COLO668 (cell line): ENCODE measurements at regions not wholly inside any gene's neighbourhood (a gene's known extent, or its start where the extent isn't known, plus 50 kb on each side); places are given as distances from the start of the nearest gene placed in this dataset.
"Not testable (repeated sequence)": the region's sequence is repeated elsewhere in the genome, so short reads cannot be mapped to it uniquely, and the experiment has no call there.

Source experiments
- DNase-seq: peaks from one replicate; lab custom pipeline; 2025; ENCODE audit not compliant: unreplicated experiment; lab: John Stamatoyannopoulos, UW

DNA sequence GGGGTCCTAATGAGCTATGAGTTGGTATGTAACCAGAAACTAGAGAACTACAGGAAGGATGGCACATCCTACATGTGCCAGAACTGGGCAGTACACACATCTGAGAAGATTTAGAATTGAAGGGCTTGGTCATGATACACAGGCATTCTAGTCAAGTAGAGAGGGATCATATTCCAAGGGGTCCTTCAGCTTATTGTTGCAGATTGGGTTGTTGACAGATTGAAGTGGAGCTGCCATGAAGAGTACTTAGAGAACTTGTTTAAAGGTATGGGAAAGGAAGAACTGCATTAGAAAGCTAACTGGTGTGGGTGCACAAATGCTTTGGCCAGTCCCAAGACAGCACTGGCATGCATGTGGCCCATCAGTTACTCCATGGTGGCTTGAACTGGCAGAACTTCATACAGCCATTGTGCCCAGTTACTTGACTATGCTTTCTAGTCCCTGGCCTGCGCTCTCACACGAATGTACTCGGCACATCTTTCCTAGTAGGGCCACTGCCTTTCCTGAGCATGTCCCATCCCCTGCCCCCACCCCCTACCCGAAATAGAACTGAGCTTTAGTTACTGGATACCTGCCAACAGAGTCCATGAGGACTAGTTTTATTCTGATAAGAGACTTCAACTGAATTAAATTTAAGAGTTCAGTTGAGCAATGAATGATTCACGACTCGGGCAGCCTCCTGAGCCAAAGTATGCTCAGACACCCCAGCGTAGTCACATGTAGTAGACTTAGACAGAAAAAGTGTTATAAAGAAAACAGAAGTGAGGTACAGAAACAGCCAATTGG lies 64.0 kb downstream of the CCNG2 start:
- DNase-seq, result no peak

DNA sequence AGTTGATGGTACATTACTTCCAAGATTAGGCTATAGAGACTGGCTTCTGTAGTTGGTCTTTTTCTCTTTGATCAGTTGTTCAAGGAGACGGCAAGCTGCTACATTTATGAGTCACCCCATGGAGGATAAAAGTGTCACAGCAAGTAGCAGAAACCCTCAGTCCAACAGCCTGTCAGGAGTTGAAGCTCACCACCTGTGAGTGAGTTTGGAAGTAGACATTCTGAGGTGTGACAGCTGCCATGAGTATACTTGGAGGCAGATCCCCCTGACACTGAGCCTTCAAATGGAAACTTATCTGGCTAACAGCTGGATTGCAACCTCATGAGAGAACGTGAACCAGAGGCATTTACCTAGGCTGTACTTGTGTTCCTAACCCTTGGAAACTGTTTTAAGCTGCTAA lies 68.0 kb downstream of the CCNG2 start:
- no peak for DNase-seq

DNA sequence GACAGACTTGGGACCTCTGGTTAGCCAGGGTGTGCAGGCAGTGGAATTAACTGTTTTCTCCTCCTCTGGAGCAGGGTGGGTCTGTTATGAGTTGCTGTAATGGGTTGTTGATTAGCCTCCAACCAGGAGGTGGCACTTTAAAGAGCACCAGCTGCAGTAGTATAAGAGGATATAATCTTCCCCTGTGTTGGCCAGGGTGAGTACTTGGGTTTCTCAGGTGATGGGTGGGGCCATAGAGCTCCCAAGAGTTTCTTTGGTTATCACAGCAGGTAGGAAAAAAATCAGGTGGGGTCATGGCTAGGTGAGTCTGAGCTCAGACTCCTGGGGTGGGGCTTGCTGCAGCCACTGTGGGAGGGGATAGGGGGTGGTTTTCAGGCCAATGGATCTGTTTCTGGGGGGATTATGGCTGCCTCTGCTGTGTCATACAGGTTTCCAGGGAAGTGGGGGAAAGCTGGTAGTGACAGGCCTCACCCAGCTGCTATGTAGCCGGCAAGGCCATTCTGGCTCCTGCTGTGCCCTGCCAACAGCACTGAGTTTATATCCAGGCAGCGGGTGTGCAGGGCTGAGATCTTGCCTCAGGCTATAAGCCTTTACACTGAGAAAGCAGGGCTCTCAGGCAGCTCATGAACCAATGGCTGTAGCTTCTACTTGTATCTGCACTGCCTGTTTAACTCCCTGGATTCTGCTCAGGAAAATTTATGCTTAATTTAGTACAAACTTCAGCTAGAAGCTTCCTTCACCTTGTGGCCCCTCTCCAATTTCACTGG lies 70.1 kb downstream of the CCNG2 start:
- no peak for DNase-seq

DNA sequence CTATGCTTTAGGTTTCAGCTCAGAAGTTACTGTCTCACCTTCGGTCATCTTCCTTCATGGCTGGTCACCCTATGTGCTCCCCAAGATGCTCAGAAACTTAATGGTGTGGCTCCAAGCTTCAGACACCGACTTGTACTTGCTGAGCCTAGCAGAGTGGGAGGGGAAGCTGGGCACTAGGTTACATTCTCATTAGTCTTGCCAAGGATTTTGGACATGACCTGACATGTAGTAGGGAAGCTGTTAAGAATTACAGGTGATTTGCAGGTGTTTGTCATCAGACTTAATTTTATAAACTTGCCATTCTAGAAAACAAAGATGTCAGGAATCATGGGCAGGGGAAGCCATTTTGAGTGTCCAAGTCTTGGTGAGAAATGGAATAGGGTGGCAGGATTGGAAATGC lies 72.4 kb downstream of the CCNG2 start:
- DNase-seq, result no peak

DNA sequence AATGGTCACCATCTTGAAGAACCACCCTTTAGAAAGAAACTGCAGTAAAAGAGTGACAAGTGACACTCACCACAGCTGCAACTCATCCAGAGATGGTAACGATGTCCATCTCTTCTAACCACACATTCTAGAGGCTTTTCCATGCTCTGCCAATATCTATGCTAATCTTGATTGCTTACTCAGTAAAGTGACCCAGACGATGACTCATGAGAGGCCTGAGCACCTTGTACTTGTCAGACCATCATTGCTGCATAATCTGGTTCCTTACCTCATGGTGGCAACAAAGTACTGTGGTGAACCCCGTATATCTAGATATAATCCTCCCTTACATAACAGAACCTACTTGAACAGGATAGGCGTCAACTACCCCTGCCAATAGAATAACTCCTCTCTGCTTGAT lies 75.6 kb downstream of the CCNG2 start:
- DNase-seq, result no peak

DNA sequence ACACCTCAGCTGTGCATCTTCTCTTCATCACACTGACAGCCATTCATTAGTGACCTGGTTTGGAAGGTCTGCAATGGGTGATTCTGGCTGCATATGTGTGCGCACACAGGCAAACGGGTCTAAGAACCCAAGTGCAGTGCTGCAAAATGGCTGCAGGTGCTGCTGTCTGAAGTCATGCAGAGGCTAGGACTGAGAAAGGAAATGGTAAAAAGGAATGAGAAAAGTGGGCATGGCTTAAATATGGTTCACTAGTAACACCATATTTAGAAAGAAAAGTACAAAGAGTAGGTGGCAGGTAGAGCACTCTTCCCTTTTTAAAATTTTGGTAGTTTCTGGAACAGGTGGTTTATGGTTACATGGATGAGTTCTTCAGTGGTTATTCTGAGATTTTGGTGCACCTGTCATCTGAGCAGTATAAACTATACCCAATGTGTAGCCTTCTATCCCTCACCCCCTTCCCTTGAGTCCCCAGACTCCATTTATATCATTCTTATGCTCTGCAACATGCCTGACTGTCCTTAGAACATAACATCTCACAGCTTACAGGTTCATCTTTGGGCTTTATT lies 78.4 kb downstream of the CCNG2 start:
- no peak for DNase-seq

DNA sequence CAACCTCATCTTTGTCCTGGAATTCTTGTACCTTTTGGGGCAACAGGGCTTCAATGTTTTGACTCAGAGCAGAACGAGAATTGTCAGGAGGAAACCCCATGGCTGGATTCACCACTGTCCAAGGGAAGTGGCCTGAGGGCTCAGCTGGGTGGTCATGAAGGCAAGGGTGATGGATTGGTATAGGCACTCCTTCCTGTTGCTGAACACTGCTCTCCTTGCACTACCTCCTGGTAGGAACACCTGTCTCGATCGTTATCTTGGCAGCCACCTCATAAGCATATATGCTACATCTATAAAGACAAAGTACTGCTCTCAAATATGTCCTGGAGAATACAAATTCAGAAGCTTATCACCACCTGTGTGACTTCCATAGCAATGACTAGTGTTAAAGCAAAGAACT lies 79.8 kb downstream of the CCNG2 start:
- no peak for DNase-seq

DNA sequence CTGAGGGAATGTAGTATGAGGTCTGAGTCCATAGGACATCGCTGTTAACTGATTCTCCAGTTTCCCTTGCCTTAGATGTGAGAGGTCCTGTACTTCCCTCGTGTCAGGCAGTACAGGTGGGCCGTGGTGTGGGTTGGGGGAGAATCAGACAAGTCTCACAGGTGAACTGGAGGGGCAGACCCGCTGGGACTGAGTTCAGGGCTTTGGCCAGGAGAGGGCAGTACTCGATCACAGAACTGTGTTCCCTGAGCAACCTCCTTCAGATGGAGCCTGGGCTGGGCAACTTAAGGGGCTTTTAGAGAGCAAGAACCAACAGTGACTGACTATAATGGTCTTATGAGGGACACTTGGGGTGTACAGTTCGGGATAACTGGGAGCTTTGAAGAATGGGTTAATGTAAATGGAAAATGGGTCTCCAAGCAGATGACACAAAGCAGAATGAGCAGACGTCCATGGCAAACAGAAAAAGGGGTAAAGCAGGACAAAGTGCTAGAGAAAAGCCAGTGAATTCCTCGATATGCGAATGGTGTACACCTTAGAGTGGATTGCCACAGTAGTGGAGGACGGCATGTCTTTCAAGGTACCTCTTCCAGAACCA lies 83.6 kb downstream of the CCNG2 start:
- DNase-seq, result peak; percentile 73

DNA sequence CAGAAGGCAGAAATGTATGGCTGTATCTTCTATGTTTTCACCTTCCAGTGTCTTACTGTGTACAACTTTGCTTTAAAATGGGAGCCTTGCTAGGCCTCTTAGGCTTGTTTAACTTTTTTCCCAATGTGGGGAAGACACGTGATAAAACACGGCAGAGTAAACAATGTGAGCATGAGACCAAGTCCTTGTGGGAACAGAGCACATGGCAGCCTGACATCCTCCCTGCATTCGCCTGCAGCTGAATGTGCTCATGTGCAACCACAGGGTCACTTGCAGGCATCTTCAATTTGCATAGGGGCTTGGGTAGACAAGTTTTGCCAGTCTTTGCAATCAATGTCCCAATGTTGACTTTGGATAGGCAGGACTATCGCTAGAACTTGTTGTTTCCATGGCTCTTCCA lies 91.8 kb downstream of the CCNG2 start:
- no peak for DNase-seq

DNA sequence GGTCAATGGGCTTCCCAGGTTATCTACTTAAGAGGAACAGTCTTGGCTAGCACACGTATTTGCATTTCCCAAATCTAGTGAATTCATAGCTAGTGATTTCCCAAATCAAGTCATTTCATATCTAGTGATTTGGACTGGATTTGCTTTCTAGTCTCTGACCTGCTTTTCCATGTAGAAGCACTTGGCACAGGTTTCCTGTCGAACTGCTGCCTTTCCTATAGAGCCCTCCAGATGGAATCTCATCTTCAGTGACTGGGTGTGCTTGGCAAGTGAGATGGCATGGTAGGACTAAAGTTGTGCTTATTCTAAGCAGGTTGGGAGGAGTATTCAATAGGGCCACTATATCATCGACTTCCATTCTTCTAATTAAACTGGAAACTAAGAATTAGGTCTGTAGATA lies 94.7 kb downstream of the CCNG2 start:
- DNase-seq, result no peak

DNA sequence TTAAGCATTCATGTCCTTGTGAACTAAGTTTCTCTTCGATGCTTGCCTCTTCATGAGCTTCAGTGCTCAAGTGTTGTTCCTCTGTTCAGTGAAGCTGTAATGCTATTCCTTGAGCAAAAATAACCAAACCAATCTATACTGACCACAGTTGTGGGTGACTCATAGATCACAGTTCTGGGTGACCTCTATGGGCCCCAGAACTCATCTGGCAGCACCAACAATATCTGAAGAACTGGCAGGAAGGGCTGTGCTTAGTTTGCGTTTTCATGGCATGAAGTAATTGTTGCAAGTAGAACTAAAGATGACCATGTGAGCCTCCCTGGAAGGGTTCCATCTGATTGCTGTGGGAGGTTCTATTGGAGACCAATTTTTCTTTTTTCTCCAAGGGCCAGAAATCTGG lies 106.2 kb downstream of the CCNG2 start:
- no peak for DNase-seq

DNA sequence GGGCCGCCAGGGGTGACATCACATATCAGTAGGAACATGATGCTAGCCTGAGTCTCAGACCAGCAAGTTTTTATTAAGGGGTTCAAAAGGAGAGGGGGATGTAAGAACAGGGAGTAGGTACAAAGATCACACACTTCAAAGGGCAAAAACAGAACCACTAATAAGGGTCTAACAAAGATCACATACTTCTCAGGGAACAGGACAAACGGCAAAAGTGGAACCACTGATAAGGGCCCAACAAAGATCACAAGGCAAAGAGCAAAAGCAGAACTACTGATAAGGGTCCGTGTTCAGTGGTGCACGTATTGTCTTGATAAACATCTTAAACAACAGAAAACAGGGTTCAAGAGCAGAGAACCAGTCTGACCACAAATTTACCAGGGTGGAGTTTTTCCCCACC lies 107.0 kb downstream of the CCNG2 start:
- not testable (repeated sequence) for DNase-seq

DNA sequence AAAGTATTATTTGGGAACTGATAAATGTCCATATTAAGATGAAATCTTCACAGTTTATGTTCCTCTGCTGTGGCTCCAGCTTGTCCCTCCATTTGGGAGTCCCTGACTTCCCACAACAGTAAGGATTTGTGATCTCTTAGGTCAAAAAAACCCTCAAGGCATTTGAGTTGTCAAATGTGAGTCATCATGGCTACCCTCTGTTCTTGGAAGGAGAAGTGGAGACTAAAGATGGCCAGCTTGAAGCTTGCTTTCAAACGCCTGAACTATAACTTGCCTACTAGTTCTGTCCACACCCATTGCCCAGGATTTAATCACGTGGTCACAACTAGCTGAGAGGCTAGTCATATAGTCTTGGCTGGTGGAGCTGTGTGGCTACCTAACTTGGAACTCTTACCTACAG lies 107.8 kb downstream of the CCNG2 start:
- no peak for DNase-seq

DNA sequence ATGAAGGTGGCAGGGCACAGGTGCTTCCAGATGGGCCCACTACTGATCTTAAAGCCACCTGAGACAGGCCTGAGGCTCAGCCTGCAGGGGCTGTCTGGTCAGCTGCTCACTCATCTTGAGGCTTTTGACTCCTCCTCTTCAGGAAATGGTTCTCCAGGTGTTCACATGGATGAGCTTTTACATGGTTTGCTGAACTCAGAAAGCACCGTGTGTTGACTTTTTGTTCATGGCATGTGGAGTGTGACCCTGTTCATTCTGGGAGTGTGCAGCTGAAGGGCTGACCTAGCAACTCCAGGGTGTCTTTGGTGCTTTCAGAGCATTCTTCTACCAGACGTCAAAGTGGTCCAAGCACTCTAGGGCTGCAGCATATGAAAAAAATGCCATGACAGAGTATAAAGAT lies 111.1 kb downstream of the CCNG2 start:
- DNase-seq, result peak; percentile 46

DNA sequence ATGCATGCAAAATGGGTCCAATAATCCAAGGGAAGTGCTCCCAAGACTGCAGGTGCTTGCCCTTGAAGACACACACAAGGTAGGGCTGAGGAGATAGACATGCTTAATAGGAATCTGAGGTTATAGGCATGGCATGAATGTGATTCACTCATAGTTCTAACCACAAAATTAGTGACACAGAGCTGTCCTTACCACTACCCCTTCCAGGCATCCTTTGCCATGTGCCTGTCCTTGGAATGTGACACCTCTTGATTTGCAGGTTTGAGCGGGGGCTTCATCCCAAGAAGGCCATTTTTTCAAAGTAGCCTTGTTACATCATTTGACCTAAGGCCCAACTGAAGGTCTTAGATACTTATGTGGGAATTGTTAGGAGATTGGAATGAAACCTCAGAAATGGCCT lies 112.5 kb downstream of the CCNG2 start:
- no peak for DNase-seq

DNA sequence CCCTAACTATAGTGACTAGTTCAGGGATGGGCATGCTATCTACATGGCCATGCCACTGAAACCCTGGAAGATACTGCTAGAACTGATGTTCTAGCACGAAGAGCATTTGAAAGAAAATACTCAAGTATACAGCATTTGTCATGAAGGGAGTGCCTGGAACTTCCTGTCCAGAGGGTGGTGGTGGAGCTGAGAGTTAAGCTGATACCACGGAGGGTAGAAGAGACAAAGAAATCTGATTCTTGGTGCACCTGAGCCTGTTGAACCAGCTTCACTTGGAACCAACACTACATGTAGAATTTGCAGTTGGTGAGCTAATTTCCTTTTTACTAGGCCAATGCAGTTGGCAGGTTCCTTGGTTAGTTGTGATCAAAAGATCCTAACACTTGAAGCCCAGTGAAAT lies 116.4 kb downstream of the CCNG2 start:
- no peak for DNase-seq

DNA sequence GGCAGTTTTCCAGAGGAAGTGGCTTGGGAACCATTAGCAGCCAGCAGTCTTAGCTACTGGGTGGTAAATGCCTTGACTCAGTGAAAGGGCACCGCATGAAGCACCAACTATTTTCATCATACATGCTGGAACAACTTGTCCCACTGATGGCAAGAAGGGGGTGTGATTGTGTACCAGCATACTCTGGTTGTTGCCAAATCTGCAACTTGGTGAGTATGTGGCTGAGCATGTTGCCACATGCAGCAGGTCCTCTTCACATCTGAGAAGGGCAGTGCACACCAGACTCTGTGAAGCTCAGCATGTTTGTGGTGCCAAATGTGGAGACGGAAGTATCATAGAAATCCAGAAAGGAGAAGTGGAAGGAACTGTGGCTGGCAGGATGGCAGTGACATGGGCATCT lies 122.1 kb downstream of the CCNG2 start:
- DNase-seq, result not testable (repeated sequence)

DNA sequence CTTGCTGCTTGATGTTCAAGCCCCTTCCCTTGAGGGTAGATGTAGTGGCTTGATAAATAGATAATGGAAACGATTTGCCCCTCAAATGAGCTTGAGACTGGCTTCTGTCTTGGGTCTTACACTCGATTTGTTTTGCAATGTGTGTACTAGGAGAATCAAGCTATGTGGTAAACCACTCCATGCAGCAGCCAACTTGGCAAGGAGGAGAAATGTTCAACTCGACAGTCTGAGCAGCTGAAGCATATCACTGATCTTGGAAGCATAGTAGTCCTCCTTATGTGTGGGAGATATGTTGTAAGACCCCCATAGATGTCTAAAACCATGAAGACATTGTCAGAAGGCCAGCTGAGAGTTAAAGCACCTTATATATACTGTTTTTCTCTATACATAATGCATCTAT lies 125.3 kb downstream of the CCNG2 start:
- DNase-seq, result no peak

DNA sequence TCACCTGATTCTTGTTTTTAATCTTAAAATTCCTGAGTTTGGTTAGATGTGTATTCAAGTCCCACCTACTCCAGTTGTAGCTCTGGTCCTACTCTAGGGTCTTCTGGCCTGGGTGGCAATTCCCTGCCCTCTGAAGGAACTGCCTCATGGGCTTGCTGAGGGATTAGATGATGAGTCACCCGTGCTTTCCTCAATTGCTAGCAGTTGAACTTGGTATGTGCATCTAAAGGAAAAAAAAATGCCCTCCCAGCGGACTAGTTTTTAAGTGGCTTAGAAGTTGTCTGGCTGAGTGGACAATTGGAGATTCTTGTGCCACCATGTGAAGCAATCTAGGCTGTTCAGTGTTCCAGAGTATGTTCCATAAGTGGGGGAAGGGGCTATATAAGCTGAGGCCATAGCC lies 127.0 kb downstream of the CCNG2 start:
- no peak for DNase-seq

DNA sequence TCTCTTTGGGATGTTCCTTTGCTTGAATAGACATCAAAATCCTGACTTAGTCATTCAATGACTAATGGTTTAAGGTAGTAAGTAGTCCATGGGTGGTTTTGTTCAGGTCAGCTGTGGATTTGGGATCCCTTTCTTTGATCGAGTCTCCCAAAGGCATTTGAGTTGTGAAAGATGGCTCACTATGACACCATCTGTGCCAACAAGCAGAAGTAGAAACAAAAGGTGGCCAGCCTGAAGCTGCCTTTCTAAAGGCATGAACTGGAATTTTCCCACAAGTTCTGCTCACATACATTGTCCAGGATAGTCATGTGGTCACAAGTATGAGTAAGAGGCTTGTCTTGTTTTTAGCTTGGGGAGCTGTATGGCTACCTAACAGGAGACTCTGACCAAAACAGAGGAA lies 129.9 kb downstream of the CCNG2 start:
- DNase-seq, result no peak

DNA sequence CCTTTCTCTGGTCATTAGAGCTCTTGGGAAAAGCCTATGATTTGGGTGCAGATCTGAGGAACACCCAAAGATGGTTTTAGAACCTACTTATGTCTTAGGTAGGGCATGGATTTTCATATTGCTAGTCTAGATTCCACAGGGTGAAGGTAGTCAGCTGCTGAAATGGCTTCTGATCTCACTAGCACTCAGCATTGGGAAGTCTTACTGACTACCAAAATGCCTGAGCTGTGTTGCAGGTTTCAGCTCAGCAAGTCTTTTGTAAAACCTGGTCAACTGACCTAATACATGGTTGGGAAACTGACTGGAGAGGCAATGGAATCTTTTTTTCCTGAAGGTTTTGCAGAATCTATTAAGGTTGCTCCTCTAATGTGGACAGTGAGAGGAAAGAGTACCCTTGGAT lies 136.4 kb downstream of the CCNG2 start:
- no peak for DNase-seq

DNA sequence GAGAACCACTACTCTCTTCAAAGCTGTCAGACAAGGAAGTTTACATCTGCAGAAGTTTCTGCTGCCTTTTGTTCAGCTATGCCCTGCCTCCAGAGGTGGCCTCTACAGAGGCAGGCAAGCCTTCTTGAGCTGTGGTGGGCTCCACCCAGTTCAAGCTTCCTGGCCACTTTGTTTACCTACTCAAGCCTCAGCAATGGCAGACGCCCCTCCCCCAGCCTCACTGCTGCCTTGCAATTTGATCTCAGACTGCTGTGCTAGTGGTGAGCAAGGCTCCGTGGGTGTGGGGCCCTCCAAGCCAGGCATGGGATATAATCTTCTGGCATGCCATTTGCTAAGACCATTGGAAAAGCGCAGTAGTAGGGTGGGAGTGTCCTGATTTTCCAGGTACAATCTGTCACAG lies 144.0 kb downstream of the CCNG2 start:
- not testable (repeated sequence) for DNase-seq
